Loucy (cell line): ENCODE measurements at regions not wholly inside any gene's neighbourhood (a gene's known extent, or its start where the extent isn't known, plus 50 kb on each side); places are given as distances from the start of the nearest gene placed in this dataset.

Source experiments
- CTCF ChIP-seq: fragments of 200-600 bp; sonication (generic); conservative IDR thresholded peaks from 2 replicates; pipeline ENCODE4 v1.5.1; 2014; ENCODE audit warnings: mild to moderate bottlenecking, antibody characterized with exemption, low read length
- EZH2phosphoT487 ChIP-seq: fragments of 200-600 bp; IDR thresholded peaks from 2 replicates; pipeline ENCODE4 v1.6.1; 2018; ENCODE audit warnings: antibody characterized with exemption, mild to moderate bottlenecking, moderate library complexity, borderline replicate concordance

GRCh38 chr7:95646350-95646749, 50.0 kb upstream of the PDK4 start:
- TF ChIP-seq CTCF, result no peak
- no peak for TF ChIP-seq EZH2phosphoT487
